ENCODE measurements at regions not wholly inside any gene's neighbourhood (a gene's known extent, or its start where the extent isn't known, plus 50 kb on each side); places are given as distances from the start of the nearest gene placed in this dataset.
"Not testable (repeated sequence)": the region's sequence is repeated elsewhere in the genome, so short reads cannot be mapped to it uniquely, and the experiment has no call there.

GRCh38 chrX:3442691-3443090 lies 96.2 kb upstream of the MXRA5 start:
- FAIRE-seq: no peak
- DNase-seq (ENCODE audit: low spot score): no peak

DNA sequence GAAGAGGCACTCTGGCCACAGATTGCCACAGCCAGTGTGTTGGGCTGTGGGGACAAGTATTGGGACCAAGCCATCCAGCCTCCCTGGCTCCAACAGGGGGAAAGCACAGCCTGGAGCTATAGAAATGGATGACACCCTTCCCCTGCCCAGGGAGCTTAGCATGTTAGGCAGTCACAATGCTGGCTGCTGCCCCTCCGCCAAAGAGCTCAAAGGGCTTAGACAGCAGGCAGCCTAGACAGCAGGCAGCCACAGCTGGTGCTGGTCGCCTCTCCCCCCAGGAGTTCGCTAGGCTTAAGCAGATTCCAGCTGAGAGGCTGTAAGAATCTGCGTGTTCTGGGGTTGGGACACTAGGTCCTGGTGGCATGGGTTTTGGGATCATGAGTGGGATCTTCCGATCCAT lies 94.5 kb upstream of the MXRA5 start:
- FAIRE-seq (no peak), DNase-seq (ENCODE audit: low spot score) (no peak)

DNA sequence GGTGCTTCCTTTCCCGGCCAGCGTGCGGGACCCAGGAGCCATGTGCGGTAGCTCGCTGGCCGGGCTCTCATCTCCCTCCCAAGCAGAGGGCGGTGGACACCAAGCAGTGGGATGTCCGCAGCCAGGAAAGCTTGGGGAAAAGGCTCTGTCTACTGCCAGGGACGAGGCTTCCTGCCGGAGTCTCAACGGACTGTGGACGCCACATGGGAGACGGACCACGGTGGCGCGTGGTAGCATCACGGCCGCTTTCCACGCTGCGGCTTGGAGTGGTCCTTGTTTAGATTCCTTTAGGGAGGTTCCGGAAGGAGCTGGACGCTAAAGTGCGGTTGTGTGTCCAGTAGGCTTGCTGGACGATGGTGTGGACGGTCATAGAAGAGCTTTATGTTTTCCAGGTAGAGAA lies 89.5 kb upstream of the MXRA5 start:
- not testable (repeated sequence) for DNase-seq (ENCODE audit: low spot score); FAIRE-seq

GRCh38 chrX:3435057-3435456 lies 88.6 kb upstream of the MXRA5 start:
- DNase-seq (ENCODE audit: low spot score) (no peak), FAIRE-seq (no peak)

GRCh38 chrX:3428792-3429191 lies 82.3 kb upstream of the MXRA5 start:
- FAIRE-seq (no peak), DNase-seq (ENCODE audit: low spot score) (no peak)

GRCh38 chrX:3426552-3426951 lies 80.1 kb upstream of the MXRA5 start:
- peak; percentile 92 for FAIRE-seq
- DNase-seq (ENCODE audit: low spot score): no peak

DNA sequence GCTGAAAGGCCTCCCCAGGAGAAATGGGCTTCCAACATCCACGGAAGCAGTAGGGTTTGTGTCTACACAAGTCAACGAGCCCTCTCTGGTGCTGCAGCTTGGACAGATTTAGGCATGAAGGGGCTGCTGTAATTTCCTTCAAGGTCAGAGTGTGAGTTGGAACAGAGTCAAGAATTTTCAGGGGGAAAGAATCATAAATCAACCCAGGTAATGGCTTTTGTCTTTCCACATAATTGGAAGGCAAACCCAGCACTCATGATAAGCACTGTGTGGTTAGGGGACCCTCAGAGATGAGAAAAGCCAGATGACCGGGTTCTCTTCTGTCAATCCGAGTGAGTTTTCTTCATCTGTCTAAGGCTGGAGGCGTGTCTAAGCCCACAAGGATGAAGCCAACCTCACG lies 78.6 kb upstream of the MXRA5 start:
- DNase-seq (ENCODE audit: low spot score): no peak
- FAIRE-seq: no peak

- FAIRE-seq (no peak), DNase-seq (ENCODE audit: low spot score) (no peak)
Observed at GRCh38 chrX:3420316-3420715, 73.9 kb upstream of the MXRA5 start.

GRCh38 chrX:3415011-3415410 lies 68.6 kb upstream of the MXRA5 start:
- DNase-seq (ENCODE audit: low spot score) (no peak), FAIRE-seq (no peak)

DNA sequence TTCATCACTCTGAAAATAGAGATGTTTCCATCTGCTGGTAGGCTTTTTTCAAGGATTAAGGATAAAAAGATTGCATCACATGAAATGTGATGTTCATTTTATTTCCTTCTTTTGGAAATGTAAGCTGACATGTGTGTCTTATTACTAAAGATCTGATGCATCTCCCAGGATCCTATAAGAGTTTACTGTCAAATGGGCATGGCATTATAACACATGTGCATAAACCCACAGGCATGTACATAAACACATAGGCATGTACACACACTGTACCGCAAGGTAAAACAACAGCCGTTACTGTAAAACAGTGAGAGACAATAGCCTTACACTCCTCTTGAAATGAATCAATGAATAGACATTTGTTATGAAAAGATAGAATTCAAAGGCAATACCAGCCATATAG lies 65.2 kb upstream of the MXRA5 start:
- not testable (repeated sequence) for DNase-seq (ENCODE audit: low spot score); FAIRE-seq

- not testable (repeated sequence) for DNase-seq (ENCODE audit: low spot score); FAIRE-seq
Observed at GRCh38 chrX:3409936-3410335, 63.5 kb upstream of the MXRA5 start.

GRCh38 chrX:3407781-3408180 lies 61.3 kb upstream of the MXRA5 start:
- FAIRE-seq (no peak), DNase-seq (ENCODE audit: low spot score) (no peak)

GRCh38 chrX:3407121-3407520 lies 60.7 kb upstream of the MXRA5 start:
- FAIRE-seq (no peak), DNase-seq (ENCODE audit: low spot score) (no peak)

DNA sequence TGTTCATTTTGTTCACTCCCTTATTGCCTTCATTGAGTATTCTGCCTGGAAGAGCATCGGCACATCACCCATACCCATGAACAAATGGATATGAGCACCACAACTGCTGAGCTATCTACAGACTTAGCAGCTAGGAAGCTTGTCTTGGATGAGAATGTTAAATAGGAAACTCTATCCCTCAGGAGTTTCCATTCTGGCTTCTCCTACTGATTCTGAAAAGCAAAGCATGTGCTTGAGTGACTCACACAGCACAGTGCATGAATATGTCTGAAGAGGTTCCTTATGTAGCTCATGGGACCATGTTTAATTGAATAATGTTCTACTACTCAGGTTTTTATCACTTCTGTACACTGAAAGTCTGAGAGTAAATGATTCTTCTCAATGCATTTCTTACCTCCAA lies 57.3 kb upstream of the MXRA5 start:
- FAIRE-seq: no peak
- DNase-seq (ENCODE audit: low spot score): no peak

Measured in urothelium cell line (cell line).